GM23248 (cell line): ENCODE measurements at regions not wholly inside any gene's neighbourhood (a gene's known extent, or its start where the extent isn't known, plus 50 kb on each side); places are given as distances from the start of the nearest gene placed in this dataset.

ENCODE experiments used
- DNase-seq: peaks from one replicate; pipeline ENCODE4 v3.0.0-alpha.2; 2015
- H2AFZ ChIP-seq: fragments of 200-600 bp; sonication (generic); 2 replicates; pipeline ENCODE4 v1.6.1; 2016; ENCODE audit warnings: antibody characterized with exemption
- H3F3A ChIP-seq: fragments of 200-600 bp; sonication (generic); 2 replicates; pipeline ENCODE4 v1.6.1; 2016; ENCODE audit warnings: mild to moderate bottlenecking, antibody characterized with exemption, mixed run types; ENCODE audit not compliant: insufficient read depth
- H3K27ac ChIP-seq: fragments of 200-600 bp; sonication (generic); 2 replicates; pipeline ENCODE4 v1.5.1; 2016; ENCODE audit warnings: mild to moderate bottlenecking
- H3K27me3 ChIP-seq: fragments of 200-600 bp; sonication (generic); replicated peaks from 2 replicates; pipeline ENCODE4 v1.6.1; 2016; ENCODE audit warnings: mild to moderate bottlenecking; ENCODE audit not compliant: insufficient read depth
- H3K36me3 ChIP-seq: fragments of 200-600 bp; sonication (generic); 2 replicates; pipeline ENCODE4 v1.6.1; 2016; ENCODE audit warnings: low read depth, mild to moderate bottlenecking
- H3K4me1 ChIP-seq: fragments of 200-600 bp; sonication (generic); 2 replicates; pipeline ENCODE4 v1.6.1; 2016; ENCODE audit warnings: mild to moderate bottlenecking; ENCODE audit not compliant: insufficient read depth
- H3K4me2 ChIP-seq: fragments of 200-600 bp; sonication (generic); one replicate; pipeline ENCODE4 v1.6.1; 2016; ENCODE audit warnings: mild to moderate bottlenecking; ENCODE audit not compliant: unreplicated experiment
- H3K4me3 ChIP-seq: fragments of 200-600 bp; sonication (generic); 2 replicates; pipeline ENCODE4 v1.5.1; 2016; ENCODE audit warnings: mild to moderate bottlenecking
- H3K79me2 ChIP-seq: fragments of 200-600 bp; sonication (generic); 2 replicates; pipeline ENCODE4 v1.6.1; 2016; ENCODE audit warnings: mild to moderate bottlenecking; ENCODE audit not compliant: insufficient read depth
- H3K9ac ChIP-seq: fragments of 200-600 bp; sonication (generic); 2 replicates; pipeline ENCODE4 v1.6.1; 2016; ENCODE audit warnings: mild to moderate bottlenecking
- H3K9me2 ChIP-seq: fragments of 200-600 bp; sonication (generic); 2 replicates; pipeline ENCODE4 v1.6.1; 2016; ENCODE audit warnings: mixed run types, mild to moderate bottlenecking, moderate library complexity; ENCODE audit not compliant: insufficient read depth
- H3K9me3 ChIP-seq: fragments of 200-600 bp; sonication (generic); one replicate; pipeline ENCODE4 v1.6.1; 2017; ENCODE audit warnings: low read depth
- H4K20me1 ChIP-seq: fragments of 200-600 bp; sonication (generic); 2 replicates; pipeline ENCODE4 v1.6.0; 2016; ENCODE audit not compliant: insufficient read depth
- EZH2 ChIP-seq: fragments of 200-600 bp; sonication (generic); IDR thresholded peaks from 2 replicates; pipeline ENCODE4 v1.6.1; 2018; ENCODE audit warnings: antibody characterized with exemption, mild to moderate bottlenecking; ENCODE audit not compliant: insufficient read depth, poor library complexity, severe bottlenecking
- EZH2phosphoT487 ChIP-seq: fragments of 200-600 bp; sonication (generic); IDR thresholded peaks from 2 replicates; pipeline ENCODE4 v1.6.1; 2018; ENCODE audit warnings: antibody characterized with exemption, moderate library complexity, mild to moderate bottlenecking, low read depth; ENCODE audit not compliant: insufficient read depth
- WGBS, 2 experiments: methylation state at CpG; one replicate each; pipeline ENCODE4 v1.1.6; 2015 to 2017; ENCODE audit warnings: low lambda C conversion rate in 2 of 2, low coverage in 1 of 2; ENCODE audit errors: missing lambda C conversion rate in 2 of 2; 5-methylcytosine and 5-hydroxymethylcytosine counted together
- in situ Hi-C: fragments of 300-500 bp; cut with MboI; formaldehyde crosslinking; loops from 2 replicates; pipeline ENCODE4 v1.15.0; 2020

DNA sequence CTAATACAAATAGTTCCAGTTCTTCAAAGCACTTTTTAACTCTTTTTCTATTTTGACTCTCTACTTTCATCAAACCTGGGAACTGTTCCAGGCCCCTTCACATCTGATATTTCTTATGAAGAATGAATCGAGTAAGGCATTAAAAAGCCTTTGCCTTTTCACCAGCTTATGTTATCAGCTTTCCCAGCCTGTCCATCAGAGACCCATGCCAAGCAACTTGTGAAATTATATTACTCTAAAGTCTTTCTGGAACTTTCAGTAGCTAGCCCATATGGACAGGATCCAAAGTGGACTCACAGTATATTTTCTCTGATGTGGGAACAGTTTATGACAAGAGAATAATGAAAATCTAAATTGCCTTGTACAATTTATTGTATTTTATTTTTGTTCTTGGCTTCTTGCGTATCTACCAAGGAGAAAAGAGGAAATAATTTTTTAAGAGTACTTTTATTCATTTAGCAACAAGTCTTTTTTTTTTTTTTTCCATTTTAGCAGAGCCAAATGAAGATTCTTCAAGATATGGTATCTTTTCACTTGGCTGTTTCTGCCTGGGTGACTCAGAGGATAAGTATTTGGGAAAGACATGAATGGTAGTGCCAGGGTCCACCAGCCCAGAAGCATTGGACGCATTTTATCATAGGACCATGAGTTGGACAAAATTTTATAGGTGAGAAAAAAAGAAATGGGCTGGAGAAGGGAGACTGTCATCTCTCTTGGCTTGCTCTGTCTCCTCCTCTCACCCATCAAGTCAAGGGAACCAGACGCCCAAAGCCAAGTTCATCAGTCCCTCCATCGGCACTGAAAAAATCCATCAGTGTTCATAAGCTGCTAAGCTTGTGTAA lies 195.8 kb upstream of the NEBL start:
- no peak overlapping the region for H3K4me3 ChIP-seq
- no peaks in the 10 kb centered on the region for H3K9me2 ChIP-seq
- WGBS, 2 experiments = 77 to 82% methylated on average over 5 of the region's 5 CpGs
- no peak overlapping the region for H3K4me2 ChIP-seq
- H3F3A ChIP-seq = no peaks in the 10 kb centered on the region
- no peaks in the 10 kb centered on the region for H3K9me3 ChIP-seq
- no peak for TF ChIP-seq EZH2
- no peak for TF ChIP-seq EZH2phosphoT487
- H3K27me3 ChIP-seq = no peaks in the 10 kb centered on the region
- H4K20me1 ChIP-seq = no peaks in the 10 kb centered on the region
- DNase-seq = no peak
- in situ Hi-C loops = loop anchor here (25.0 kb wide), 1 partner anchor 394 kb away; no protein-coding TSS in a partner anchor
- no peak overlapping the region for H2AFZ ChIP-seq
- H3K36me3 ChIP-seq = no peaks in the 10 kb centered on the region
- no peak overlapping the region for H3K9ac ChIP-seq
- H3K27ac ChIP-seq = no peak overlapping the region
- no peaks in the 10 kb centered on the region for H3K79me2 ChIP-seq
- no peaks in the 10 kb centered on the region for H3K4me1 ChIP-seq

DNA sequence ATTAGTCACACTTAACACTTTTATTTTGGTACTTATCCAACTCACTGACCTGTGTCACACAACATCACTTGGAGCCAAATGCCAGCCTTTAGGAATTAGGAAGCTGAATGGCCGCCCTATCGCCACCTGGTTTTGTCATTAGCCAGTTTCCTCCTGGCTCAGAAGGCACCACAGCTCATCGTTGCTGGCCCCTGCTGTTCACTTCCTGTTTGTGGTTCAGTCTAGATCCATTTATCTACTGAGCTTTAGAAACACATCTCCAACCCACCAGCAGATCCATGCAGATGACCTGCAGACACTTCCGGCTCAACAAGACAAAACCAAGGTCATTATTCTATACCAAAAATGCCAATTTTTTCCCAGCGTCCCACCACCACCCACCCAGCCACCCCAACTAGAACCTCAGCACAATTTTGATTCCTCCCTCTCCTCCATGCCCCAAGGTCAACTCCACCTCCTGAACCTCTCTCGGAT lies 193.5 kb upstream of the NEBL start:
- DNase-seq = no peak
- in situ Hi-C loops = loop anchor here (25.0 kb wide), 1 partner anchor 397 kb away; no protein-coding TSS in a partner anchor

DNA sequence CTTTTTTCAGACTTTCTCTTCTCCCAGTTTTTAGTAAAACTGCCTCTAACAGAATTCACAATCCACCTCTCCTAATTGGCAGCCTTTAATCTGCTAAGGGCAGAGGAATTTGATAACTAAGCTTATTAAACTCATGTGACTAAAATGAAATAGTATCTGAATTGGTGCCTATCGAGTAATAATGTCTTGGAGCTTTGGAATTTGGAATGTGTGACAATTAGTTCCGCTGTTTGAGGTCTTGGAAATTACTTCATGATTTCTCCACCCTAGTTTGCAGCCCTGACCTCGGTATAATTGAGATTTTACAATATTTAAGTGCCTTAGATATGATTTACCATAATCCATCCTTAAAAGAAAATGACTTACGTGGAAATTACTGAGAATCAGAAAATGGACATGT lies 190.4 kb upstream of the NEBL start:
- H3K9me2 ChIP-seq = no peaks in the 10 kb centered on the region
- H3K4me1 ChIP-seq = no peaks in the 10 kb centered on the region
- no peak overlapping the region for H2AFZ ChIP-seq
- H3K36me3 ChIP-seq = no peaks in the 10 kb centered on the region
- H3K9ac ChIP-seq = no peak overlapping the region
- H3K27ac ChIP-seq = no peak overlapping the region
- DNase-seq = no peak
- no peaks in the 10 kb centered on the region for H4K20me1 ChIP-seq
- H3F3A ChIP-seq = no peaks in the 10 kb centered on the region
- no peaks in the 10 kb centered on the region for H3K79me2 ChIP-seq
- no peak overlapping the region for H3K4me3 ChIP-seq
- H3K27me3 ChIP-seq = 0 out of 2 replicates have a peak, but pooled peaks cover 2% of the 10 kb centered on the region
- no peaks in the 10 kb centered on the region for H3K9me3 ChIP-seq
- no peak overlapping the region for H3K4me2 ChIP-seq
- 43 to 47% methylated on average over 4 of the region's 4 CpGs for WGBS, 2 experiments
- TF ChIP-seq EZH2 (no peak), EZH2phosphoT487 (no peak)
- in situ Hi-C loops = loop anchor here (25.0 kb wide), 1 partner anchor 400 kb away; no protein-coding TSS in a partner anchor

More for the DNA sequence above, 193.5 kb upstream of the NEBL start:
- H3K27me3 ChIP-seq = 0 out of 2 replicates have a peak, but pooled peaks cover 2% of the 10 kb centered on the region
- no peak for TF ChIP-seq EZH2
- no peak for TF ChIP-seq EZH2phosphoT487
- H3K9me3 ChIP-seq = no peaks in the 10 kb centered on the region
- WGBS, 2 experiments = 82 to 87% methylated on average over 6 of the region's 6 CpGs
- no peak overlapping the region for H3K27ac ChIP-seq
- no peak overlapping the region for H2AFZ ChIP-seq
- no peaks in the 10 kb centered on the region for H4K20me1 ChIP-seq
- H3K4me3 ChIP-seq = no peak overlapping the region
- no peaks in the 10 kb centered on the region for H3K4me1 ChIP-seq
- no peaks in the 10 kb centered on the region for H3K36me3 ChIP-seq
- no peaks in the 10 kb centered on the region for H3F3A ChIP-seq
- H3K79me2 ChIP-seq = no peaks in the 10 kb centered on the region
- H3K9me2 ChIP-seq = no peaks in the 10 kb centered on the region
- H3K4me2 ChIP-seq = no peak overlapping the region
- no peak overlapping the region for H3K9ac ChIP-seq

DNA sequence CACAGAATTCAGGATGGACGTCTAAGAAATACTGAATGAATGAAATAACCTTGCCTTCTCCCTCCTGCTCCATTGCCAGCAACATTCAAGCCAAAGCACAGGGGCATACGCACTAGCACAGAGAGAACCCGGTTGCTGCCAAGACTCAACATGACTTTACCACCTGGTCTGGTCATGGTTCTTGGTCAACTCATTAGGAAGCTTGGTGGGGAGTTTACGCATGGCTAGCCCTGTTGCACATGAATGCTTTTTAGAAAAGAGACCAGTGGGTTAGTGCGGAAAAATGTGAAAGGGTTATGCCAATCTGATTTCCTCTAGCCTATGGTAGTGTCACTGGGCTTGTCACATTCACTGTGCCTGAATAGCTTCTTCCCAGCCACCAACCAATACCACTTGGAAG lies 187.6 kb upstream of the NEBL start:
- Histone ChIP-seq H3K4me1 (0 out of 2 replicates have a peak, but pooled peaks cover 4% of the 10 kb centered on the region), H4K20me1 (no peaks in the 10 kb centered on the region), H3K27ac (no peak overlapping the region), H3K36me3 (no peaks in the 10 kb centered on the region), H3K4me3 (no peak overlapping the region), H3K9ac (no peak overlapping the region), H3K9me3 (no peaks in the 10 kb centered on the region), H2AFZ (no peak overlapping the region), H3K9me2 (no peaks in the 10 kb centered on the region), H3K79me2 (no peaks in the 10 kb centered on the region), H3F3A (no peaks in the 10 kb centered on the region), H3K4me2 (no peak overlapping the region), H3K27me3 (0 out of 2 replicates have a peak, but pooled peaks cover 2% of the 10 kb centered on the region)
- DNase-seq = no peak
- no peak for TF ChIP-seq EZH2phosphoT487
- TF ChIP-seq EZH2 = no peak
- in situ Hi-C loops = loop anchor here (25.0 kb wide), 1 partner anchor 403 kb away; no protein-coding TSS in a partner anchor
- 65 to 73% methylated on average over 5 of the region's 5 CpGs for WGBS, 2 experiments
